ENCODE measurements at regions not wholly inside any gene's neighbourhood (a gene's known extent, or its start where the extent isn't known, plus 50 kb on each side); places are given as distances from the start of the nearest gene placed in this dataset.

DNA sequence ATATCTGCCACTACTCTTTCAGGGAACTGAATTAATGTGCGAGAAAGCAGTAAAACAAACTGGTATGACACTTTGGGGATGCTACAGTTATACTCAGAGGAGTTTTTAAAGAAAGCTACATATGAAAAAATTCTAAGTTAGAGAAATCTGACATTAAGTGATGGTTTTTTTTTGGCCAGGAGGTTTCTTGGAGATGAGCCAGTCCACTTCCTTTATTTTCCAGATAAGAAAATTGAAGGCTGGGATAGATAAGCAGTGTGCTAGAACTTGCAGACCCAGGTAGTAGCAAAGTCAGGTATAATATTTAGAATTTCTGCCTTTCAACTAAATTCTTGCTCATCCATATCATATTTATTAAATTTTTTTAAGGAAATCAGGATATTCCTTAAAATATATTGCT, 106.8 kb downstream of the FAT4 start:
- DNase-seq (no peak), FAIRE-seq (no peak)
- Histone ChIP-seq H3K27ac (ENCODE audit: low read depth in 2 of 2, low read length in 2 of 2) (no peak overlapping the region), H3K9me3 (ENCODE audit: control insufficient read depth in 2 of 3, insufficient read depth in 1 of 3, low read length in 3 of 3) (no peaks in the 10 kb centered on the region), H3K4me1 (ENCODE audit: control insufficient read depth in 2 of 3, insufficient read depth in 2 of 3, low read depth in 1 of 3, low read length in 3 of 3) (peaks cover 2 to 5% (median 3%) of the 10 kb centered on the region in 3 donors), H3K36me3 (ENCODE audit: control insufficient read depth in 2 of 3, insufficient read depth in 3 of 3, low read length in 3 of 3) (peaks cover 0 to 3% (median 0%) of the 10 kb centered on the region in 3 donors), H3K27me3 (ENCODE audit: control insufficient read depth, insufficient read depth, low read length) (no peaks in the 10 kb centered on the region), H3K9ac (ENCODE audit: low read length in 3 of 3) (no peak overlapping the region), H3K4me3 (ENCODE audit: low read length in 3 of 3) (no peak overlapping the region)
- no peak for TF ChIP-seq CTCF (IDR thresholded peaks at IDR 0.05; ENCODE audit: borderline replicate concordance, extremely low read depth, insufficient read depth)
- intact Hi-C loops (cut with DNase I), result no loop called here

DNA sequence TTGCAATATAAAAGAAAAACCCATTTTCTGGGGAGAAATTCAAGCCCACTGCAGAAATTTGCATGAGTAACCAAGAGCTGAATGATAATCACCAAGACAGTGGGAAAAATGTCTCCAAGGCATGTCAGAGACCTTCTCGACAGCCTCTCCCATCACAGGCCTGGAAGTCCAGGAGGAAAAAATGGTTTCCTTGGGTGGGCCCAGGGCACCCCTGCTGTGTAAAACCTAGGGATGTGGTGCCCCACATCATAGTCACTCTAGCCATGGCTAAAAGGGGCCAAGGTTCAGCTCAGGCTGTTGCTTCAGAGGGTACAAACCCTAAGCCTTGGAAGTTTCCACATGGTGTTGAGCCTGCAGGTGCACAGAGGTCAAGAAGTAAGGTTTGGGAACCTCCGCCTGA, 108.4 kb downstream of the FAT4 start:
- no peaks in the 10 kb centered on the region for H3K27me3 ChIP-seq (ENCODE audit: control insufficient read depth, insufficient read depth, low read length)
- no peak overlapping the region for H3K27ac ChIP-seq (ENCODE audit: low read depth in 2 of 2, low read length in 2 of 2)
- no peaks in the 10 kb centered on the region for H3K36me3 ChIP-seq (ENCODE audit: control insufficient read depth in 2 of 3, insufficient read depth in 3 of 3, low read length in 3 of 3)
- H3K9ac ChIP-seq (ENCODE audit: low read length in 3 of 3), result no peak overlapping the region
- DNase-seq, result no peak
- no peak overlapping the region for H3K4me3 ChIP-seq (ENCODE audit: low read length in 3 of 3)
- FAIRE-seq, result no peak
- TF ChIP-seq CTCF (IDR thresholded peaks at IDR 0.05; ENCODE audit: borderline replicate concordance, extremely low read depth, insufficient read depth), result no peak
- H3K4me1 ChIP-seq (ENCODE audit: control insufficient read depth in 2 of 3, insufficient read depth in 2 of 3, low read depth in 1 of 3, low read length in 3 of 3), result peaks cover 0 to 5% (median 3%) of the 10 kb centered on the region in 3 donors
- intact Hi-C loops (cut with DNase I), result no loop called here
- no peaks in the 10 kb centered on the region for H3K9me3 ChIP-seq (ENCODE audit: control insufficient read depth in 2 of 3, insufficient read depth in 1 of 3, low read length in 3 of 3)

DNA sequence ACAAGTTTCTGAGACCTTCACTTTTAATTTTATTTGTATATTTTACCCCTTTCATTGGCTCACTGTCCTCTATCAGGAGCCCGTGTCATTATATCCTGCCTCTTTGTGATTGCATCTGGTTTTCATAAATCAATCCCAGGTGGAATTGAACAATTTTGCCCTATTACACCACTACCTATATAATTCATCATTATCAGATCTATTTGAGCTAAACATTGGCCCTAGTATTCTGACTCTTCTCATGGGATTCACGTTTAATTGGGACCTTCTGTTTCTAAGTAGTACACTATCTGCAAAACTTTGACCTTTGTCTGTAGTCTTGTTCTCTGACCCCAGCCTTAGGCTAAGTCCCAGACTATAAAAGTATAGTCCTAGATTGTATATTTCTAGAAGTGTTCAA, 114.1 kb downstream of the FAT4 start:
- no peak overlapping the region for H3K27ac ChIP-seq (ENCODE audit: low read depth in 2 of 2, low read length in 2 of 2)
- no peak overlapping the region for H3K9ac ChIP-seq (ENCODE audit: low read length in 3 of 3)
- intact Hi-C loops (cut with DNase I), result no loop called here
- H3K36me3 ChIP-seq (ENCODE audit: control insufficient read depth in 2 of 3, insufficient read depth in 3 of 3, low read length in 3 of 3), result no peaks in the 10 kb centered on the region
- TF ChIP-seq CTCF (IDR thresholded peaks at IDR 0.05; ENCODE audit: borderline replicate concordance, extremely low read depth, insufficient read depth), result no peak
- no peak for FAIRE-seq
- no peaks in the 10 kb centered on the region for H3K9me3 ChIP-seq (ENCODE audit: control insufficient read depth in 2 of 3, insufficient read depth in 1 of 3, low read length in 3 of 3)
- H3K27me3 ChIP-seq (ENCODE audit: control insufficient read depth, insufficient read depth, low read length), result no peaks in the 10 kb centered on the region
- no peak overlapping the region for H3K4me3 ChIP-seq (ENCODE audit: low read length in 3 of 3)
- H3K4me1 ChIP-seq (ENCODE audit: control insufficient read depth in 2 of 3, insufficient read depth in 2 of 3, low read depth in 1 of 3, low read length in 3 of 3), result no peaks in the 10 kb centered on the region
- DNase-seq, result no peak

DNA sequence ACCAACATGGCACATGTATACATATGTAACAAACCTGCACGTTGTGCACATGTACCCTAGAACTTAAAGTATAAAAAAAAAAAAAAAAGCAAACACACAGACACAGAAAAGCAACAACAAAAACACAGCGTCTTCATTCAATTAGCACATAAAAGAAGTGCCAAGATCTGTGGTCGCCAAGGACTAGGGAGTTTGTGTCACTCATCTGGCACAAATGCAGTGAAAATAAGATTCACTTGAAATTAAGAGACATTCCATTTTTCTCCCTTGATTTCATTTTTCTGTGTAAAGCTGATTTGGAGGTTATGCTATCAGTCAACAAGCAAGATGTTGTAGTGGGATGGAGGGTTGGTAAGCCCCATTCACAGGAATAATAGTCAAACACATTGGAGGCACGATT, 115.3 kb downstream of the FAT4 start:
- Histone ChIP-seq H3K4me1 (ENCODE audit: control insufficient read depth in 2 of 3, insufficient read depth in 2 of 3, low read depth in 1 of 3, low read length in 3 of 3) (no peaks in the 10 kb centered on the region), H3K27me3 (ENCODE audit: control insufficient read depth, insufficient read depth, low read length) (no peaks in the 10 kb centered on the region), H3K4me3 (ENCODE audit: low read length in 3 of 3) (no peak overlapping the region), H3K27ac (ENCODE audit: low read depth in 2 of 2, low read length in 2 of 2) (no peak overlapping the region), H3K36me3 (ENCODE audit: control insufficient read depth in 2 of 3, insufficient read depth in 3 of 3, low read length in 3 of 3) (no peaks in the 10 kb centered on the region), H3K9ac (ENCODE audit: low read length in 3 of 3) (no peak overlapping the region), H3K9me3 (ENCODE audit: control insufficient read depth in 2 of 3, insufficient read depth in 1 of 3, low read length in 3 of 3) (no peaks in the 10 kb centered on the region)
- DNase-seq, result no peak
- FAIRE-seq, result no peak
- intact Hi-C loops (cut with DNase I), result no loop called here
- TF ChIP-seq CTCF (IDR thresholded peaks at IDR 0.05; ENCODE audit: borderline replicate concordance, extremely low read depth, insufficient read depth), result no peak

Measured in kidney (tissue), 13 donors.